Right lobe of liver (tissue), 4 donors: ENCODE measurements at regions not wholly inside any gene's neighbourhood (a gene's known extent, or its start where the extent isn't known, plus 50 kb on each side); places are given as distances from the start of the nearest gene placed in this dataset.

Source experiments
- CTCF ChIP-seq, 4 donors: fragments of 200-600 bp in 3 of 4; fragments of 450-650 bp in 1 of 4; IDR thresholded peaks; one replicate each; pipeline versions ENCODE4 v1.5.1 to v1.8.0; 2016 to 2022; ENCODE audit warnings: antibody characterized with exemption in 4 of 4, mild to moderate bottlenecking in 2 of 4
- POLR2A ChIP-seq: fragments of 450-650 bp; IDR thresholded peaks from one replicate; pipeline ENCODE4 v1.6.1; 2017; ENCODE audit warnings: antibody characterized with exemption, mild to moderate bottlenecking
- donor health status: DM: no; HTN: no; CAD: no.
- donor health status: DM: no; HTN: no; CAD: no.
- donor health status: DM: no; HTN: yes; CAD: no.

DNA sequence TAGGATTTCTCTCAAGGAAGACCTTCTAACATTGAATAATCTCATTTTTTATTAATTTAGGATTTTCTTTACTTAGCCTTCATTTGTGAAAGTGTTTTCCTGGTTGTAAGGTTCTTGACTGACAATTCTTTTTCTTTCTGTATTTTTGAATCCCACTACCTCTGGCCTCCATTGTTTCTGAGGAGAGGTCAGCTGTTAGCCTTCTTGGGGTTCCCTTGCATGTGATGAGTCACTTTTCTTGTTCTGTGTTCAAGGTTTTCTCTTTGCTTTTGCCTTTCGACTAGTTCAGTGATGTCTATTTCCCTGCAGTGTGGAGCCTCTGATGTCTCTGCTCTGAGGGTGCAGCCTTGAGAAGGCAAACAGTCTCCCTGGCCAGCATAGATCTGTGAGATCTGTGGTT, 304.1 kb upstream of the ZNF32 start:
- TF ChIP-seq POLR2A (no peak), CTCF (IDR thresholded peaks at IDR 0.05) (no peak)
